GM12864 (cell line): ENCODE measurements at regions not wholly inside any gene's neighbourhood (a gene's known extent, or its start where the extent isn't known, plus 50 kb on each side); places are given as distances from the start of the nearest gene placed in this dataset.

Experiments used
- DNase-seq: peaks from one replicate; pipeline ENCODE4 v3.0.0-alpha.2; 2011; ENCODE audit warnings: low read depth
- H3K4me3 ChIP-seq: 2 replicates; pipeline ENCODE4 v1.5.1; 2011; ENCODE audit warnings: mild to moderate bottlenecking, low read depth, low read length, control low read depth
- TF ChIP-seq, protein P1 (sequence below): IDR thresholded peaks from 2 replicates; pipeline ENCODE4 v1.5.1; 2011; ENCODE audit warnings: low read depth, mild to moderate bottlenecking, moderate library complexity, low read length, control low read depth, inconsistent platforms; ENCODE audit errors: missing control alignments

DNA sequence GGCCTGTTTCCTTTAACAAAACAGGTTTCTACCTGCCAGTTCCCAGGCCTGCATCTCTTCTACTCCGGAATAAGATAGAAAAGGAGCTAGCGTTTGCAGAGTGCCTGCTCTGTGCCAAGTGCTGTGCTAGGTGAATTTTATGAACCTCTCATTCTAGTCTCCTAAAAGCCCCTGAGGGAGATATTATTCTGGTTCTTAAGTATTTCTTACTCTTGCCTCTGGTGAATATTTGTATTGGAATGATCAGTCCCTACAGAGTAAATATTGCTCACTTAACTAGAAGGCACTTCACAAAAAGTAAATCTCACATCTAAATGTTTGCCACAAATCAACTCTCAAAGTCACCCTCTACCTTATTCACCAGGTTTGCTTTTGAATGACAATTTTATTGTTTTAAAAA lies 227.1 kb downstream of the AUH start:
- DNase-seq = no peak
- TF ChIP-seq, protein P1, sequence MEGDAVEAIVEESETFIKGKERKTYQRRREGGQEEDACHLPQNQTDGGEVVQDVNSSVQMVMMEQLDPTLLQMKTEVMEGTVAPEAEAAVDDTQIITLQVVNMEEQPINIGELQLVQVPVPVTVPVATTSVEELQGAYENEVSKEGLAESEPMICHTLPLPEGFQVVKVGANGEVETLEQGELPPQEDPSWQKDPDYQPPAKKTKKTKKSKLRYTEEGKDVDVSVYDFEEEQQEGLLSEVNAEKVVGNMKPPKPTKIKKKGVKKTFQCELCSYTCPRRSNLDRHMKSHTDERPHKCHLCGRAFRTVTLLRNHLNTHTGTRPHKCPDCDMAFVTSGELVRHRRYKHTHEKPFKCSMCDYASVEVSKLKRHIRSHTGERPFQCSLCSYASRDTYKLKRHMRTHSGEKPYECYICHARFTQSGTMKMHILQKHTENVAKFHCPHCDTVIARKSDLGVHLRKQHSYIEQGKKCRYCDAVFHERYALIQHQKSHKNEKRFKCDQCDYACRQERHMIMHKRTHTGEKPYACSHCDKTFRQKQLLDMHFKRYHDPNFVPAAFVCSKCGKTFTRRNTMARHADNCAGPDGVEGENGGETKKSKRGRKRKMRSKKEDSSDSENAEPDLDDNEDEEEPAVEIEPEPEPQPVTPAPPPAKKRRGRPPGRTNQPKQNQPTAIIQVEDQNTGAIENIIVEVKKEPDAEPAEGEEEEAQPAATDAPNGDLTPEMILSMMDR = no peak

DNA sequence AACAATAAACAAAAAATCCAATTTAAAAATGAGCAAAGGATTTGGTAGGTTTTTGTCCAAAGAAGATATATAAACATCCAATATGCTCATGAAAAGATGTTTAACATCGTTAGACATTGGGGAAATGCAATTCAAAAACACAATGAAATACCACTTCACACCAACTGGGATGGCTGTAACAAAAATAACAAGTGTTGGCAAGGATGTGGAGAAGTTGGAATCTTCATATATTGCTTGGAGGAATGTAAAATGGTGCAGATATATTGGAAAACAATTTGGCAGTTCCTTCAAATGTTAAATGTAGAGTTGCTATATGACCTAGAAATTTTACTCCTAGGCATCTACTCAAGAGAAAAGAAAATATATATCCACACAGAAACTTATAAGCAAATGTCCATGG lies 224.3 kb downstream of the AUH start:
- no peak overlapping the region for H3K4me3 ChIP-seq
- no peak for DNase-seq
- TF ChIP-seq, protein P1 = no peak

More for the DNA sequence above, 227.1 kb downstream of the AUH start:
- no peak overlapping the region for H3K4me3 ChIP-seq

DNA sequence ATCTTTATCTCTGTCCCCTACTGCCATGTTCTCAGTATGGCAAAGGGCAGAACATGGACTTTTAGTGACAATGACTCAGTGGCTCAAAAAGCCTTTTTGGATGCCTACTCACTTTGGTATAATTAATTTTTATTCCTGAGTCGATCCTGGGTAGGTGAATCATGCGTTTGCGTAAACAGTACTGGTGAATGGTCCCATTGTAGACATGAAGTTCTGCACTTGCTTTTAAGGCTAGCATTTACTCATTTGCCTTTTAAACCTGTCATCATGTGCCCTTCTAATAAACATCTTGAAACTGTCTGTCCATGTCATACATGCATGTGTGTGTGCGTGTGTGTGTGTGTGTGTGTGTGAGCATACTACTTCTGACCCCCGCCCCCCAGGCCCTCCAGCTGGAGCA lies 223.0 kb downstream of the AUH start:
- no peak overlapping the region for H3K4me3 ChIP-seq
- TF ChIP-seq, protein P1 = no peak
- DNase-seq = no peak

DNA sequence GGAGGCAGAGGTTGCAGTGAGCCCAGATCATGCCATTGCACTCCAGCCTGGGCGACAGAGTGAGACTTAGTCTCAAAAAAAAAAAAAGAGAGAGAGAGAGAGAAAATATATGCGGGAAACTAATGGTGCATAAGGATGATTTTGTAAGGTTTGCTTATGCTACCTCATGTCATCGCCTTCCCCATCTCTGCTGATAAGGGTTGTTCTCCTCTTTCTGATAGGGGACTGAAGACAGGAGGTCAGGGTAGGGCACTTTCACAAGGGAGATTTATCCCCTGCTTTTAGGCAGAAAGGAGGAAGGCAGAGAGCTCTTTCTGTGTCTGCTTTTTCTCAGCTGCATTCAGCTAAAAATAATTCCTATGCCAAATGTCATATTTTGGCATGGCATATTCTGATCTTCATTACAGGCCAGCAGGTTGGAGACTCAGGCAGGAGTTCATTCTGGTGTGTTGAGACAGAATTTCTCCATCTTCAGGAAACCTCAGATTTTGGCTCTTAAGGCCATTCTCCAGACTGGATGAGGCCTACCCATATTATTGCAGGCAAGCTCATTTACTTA lies 220.2 kb downstream of the AUH start:
- DNase-seq = no peak
- no peak overlapping the region for H3K4me3 ChIP-seq
- TF ChIP-seq, protein P1 = no peak

DNA sequence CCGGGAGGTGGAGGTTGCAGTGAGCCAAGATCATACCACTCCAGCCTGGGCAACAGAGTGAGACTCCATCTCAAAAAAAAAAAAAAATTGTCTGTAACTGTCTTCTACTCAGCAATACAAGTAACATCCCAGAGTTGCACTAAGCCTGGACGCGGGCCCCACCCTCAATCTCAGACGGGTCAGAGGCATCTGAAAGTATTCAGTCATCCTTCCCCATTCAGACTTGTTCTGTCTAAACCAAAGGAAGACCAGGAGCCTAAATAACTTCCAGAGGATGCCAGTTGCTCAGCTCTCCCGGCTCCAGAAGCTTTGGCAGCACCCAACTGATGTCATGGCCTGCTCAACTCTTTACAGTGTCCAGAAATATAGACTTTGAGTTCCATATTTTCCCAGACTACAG lies 218.6 kb downstream of the AUH start:
- DNase-seq = no peak
- TF ChIP-seq, protein P1 = no peak
- H3K4me3 ChIP-seq = no peak overlapping the region

DNA sequence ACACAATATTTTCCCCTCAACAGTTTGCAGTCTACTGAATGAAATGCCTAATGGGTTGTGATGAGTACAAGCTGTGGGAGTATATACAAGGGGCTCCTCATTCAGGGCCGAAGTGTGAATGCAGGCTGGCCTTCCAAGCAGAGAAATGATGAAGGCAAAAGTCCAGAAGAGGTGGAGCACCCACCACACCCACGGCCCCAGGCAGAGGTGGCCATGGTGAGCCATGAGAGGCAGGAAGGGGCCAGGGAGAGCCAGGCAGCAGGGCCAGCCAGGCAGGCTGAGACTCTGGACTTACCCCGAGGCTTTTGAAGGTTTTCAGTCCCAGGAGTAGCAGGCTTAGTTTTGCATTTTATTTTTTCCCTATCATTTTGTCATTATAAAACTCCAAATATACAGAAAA lies 218.1 kb downstream of the AUH start:
- TF ChIP-seq, protein P1 = no peak

DNA sequence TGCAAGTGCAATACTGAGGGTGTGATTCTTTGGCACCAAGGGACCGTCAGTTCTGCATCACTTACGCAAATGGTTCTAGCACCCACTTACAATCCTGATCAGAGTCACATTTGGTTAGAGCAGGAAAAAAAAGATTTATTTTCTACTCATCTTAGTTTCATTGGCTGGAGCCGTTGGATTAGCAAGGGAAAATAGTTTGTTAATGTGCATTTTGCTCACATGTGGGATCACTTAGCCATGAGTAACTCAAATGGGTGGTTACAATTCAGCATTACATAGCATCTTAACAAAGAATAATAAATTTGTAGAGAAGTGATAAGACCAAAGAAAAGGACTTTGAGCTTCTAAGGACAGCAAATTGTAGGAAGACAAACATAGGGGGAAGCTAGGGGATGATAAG lies 216.9 kb downstream of the AUH start:
- TF ChIP-seq, protein P1 = no peak
- no peak overlapping the region for H3K4me3 ChIP-seq
- DNase-seq = no peak

More for the DNA sequence above, 218.1 kb downstream of the AUH start:
- DNase-seq = no peak
- H3K4me3 ChIP-seq = no peak overlapping the region
